NK-92 treated with Interleukin-12 subunit alpha and Interleukin-12 subunit beta, amount 100 ng/mL, for 24 hours (cell line): ENCODE measurements at regions not wholly inside any gene's neighbourhood (a gene's known extent, or its start where the extent isn't known, plus 50 kb on each side); places are given as distances from the start of the nearest gene placed in this dataset.

Source experiments
- DNase-seq: peaks from one replicate; lab custom pipeline; 2025; lab: John Stamatoyannopoulos, UW

GRCh38 chr10:123409426-123409825 is 255.2 kb downstream of the BUB3 start:
- DNase-seq, result no peak

GRCh38 chr10:123409884-123410283 is 255.7 kb downstream of the BUB3 start:
- DNase-seq, result no peak

GRCh38 chr10:123413353-123413752 is 252.8 kb upstream of the GPR26 start:
- no peak for DNase-seq

- no peak for DNase-seq
Measured at GRCh38 chr10:123415523-123415922, 250.6 kb upstream of the GPR26 start.

- no peak for DNase-seq
Measured at GRCh38 chr10:123417414-123417813, 248.7 kb upstream of the GPR26 start.

- DNase-seq, result no peak
Measured at GRCh38 chr10:123421461-123421860, 244.7 kb upstream of the GPR26 start.

GRCh38 chr10:123422261-123422660 is 243.9 kb upstream of the GPR26 start:
- DNase-seq, result no peak

GRCh38 chr10:123424537-123424936 is 241.6 kb upstream of the GPR26 start:
- DNase-seq, result no peak

- no peak for DNase-seq
Measured at GRCh38 chr10:123425680-123426079, 240.5 kb upstream of the GPR26 start.

- no peak for DNase-seq
Measured at GRCh38 chr10:123427165-123427786, 238.9 kb upstream of the GPR26 start.

- DNase-seq, result no peak
Measured at GRCh38 chr10:123428391-123428790, 237.8 kb upstream of the GPR26 start.

- DNase-seq, result no peak
Measured at GRCh38 chr10:123429706-123430221, 236.4 kb upstream of the GPR26 start.

GRCh38 chr10:123433539-123433938 is 232.6 kb upstream of the GPR26 start:
- no peak for DNase-seq

GRCh38 chr10:123434435-123435039 is 231.6 kb upstream of the GPR26 start:
- no peak for DNase-seq

GRCh38 chr10:123442901-123443300 is 223.3 kb upstream of the GPR26 start:
- DNase-seq, result no peak

- DNase-seq, result no peak
Measured at GRCh38 chr10:123443924-123444323, 222.2 kb upstream of the GPR26 start.

- no peak for DNase-seq
Measured at GRCh38 chr10:123445261-123445775, 220.8 kb upstream of the GPR26 start.

- no peak for DNase-seq
Measured at GRCh38 chr10:123446449-123447156, 219.6 kb upstream of the GPR26 start.

- no peak for DNase-seq
Measured at GRCh38 chr10:123449234-123449962, 216.8 kb upstream of the GPR26 start.

- DNase-seq, result no peak
Measured at GRCh38 chr10:123450956-123451605, 215.1 kb upstream of the GPR26 start.

- no peak for DNase-seq
Measured at GRCh38 chr10:123451618-123452245, 214.4 kb upstream of the GPR26 start.
